ENCODE measurements at regions not wholly inside any gene's neighbourhood (a gene's known extent, or its start where the extent isn't known, plus 50 kb on each side); places are given as distances from the start of the nearest gene placed in this dataset.

DNA sequence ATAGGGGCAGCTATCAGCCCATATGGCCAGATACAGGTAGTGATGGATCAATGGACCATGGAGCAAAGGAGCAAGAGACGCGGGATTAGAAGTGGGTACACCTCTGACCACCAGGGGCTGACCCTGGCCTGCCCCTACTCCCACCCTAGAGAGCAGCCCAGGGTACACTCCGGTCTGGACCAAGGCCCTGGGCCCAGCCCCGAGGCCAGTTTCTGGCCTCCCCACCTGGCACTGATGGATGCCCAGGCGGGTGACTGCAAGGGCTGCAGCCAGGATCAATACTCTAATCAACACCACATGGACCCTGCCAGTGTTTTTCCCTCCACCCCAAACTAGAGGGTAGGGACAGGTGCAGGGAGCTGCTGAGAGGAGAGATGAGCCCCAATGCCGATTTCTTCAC, 74.1 kb upstream of the NECTIN1 start:
- Mint-ChIP-seq H3K27me3 (peaks cover 35% of the 10 kb centered on the region), H3K4me1 (no peaks in the 10 kb centered on the region), H3K36me3 (no peaks in the 10 kb centered on the region), H3K4me3 (no peak overlapping the region), H3K27ac (no peak overlapping the region), H3K9me3 (no peaks in the 10 kb centered on the region)
- no peak for ATAC-seq

GRCh38 chr11:119802670-119803069, 73.7 kb upstream of the NECTIN1 start:
- H3K4me3 Mint-ChIP-seq: no peak overlapping the region
- no peaks in the 10 kb centered on the region for H3K36me3 Mint-ChIP-seq
- no peak for ATAC-seq
- peaks cover 36% of the 10 kb centered on the region for H3K27me3 Mint-ChIP-seq
- no peaks in the 10 kb centered on the region for H3K9me3 Mint-ChIP-seq
- H3K4me1 Mint-ChIP-seq: no peaks in the 10 kb centered on the region
- no peak overlapping the region for H3K27ac Mint-ChIP-seq

- H3K27me3 Mint-ChIP-seq: peaks cover 56% of the 10 kb centered on the region
- no peak for ATAC-seq
- H3K9me3 Mint-ChIP-seq: no peaks in the 10 kb centered on the region
- no peaks in the 10 kb centered on the region for H3K36me3 Mint-ChIP-seq
- H3K27ac Mint-ChIP-seq: no peak overlapping the region
- no peaks in the 10 kb centered on the region for H3K4me1 Mint-ChIP-seq
- H3K4me3 Mint-ChIP-seq: no peak overlapping the region
Measured at GRCh38 chr11:119800619-119801018, 71.6 kb upstream of the NECTIN1 start.

- H3K27ac Mint-ChIP-seq: no peak overlapping the region
- no peak overlapping the region for H3K4me3 Mint-ChIP-seq
- H3K9me3 Mint-ChIP-seq: no peaks in the 10 kb centered on the region
- ATAC-seq: no peak
- H3K27me3 Mint-ChIP-seq: peaks cover 59% of the 10 kb centered on the region
- no peaks in the 10 kb centered on the region for H3K36me3 Mint-ChIP-seq
- no peaks in the 10 kb centered on the region for H3K4me1 Mint-ChIP-seq
Measured at GRCh38 chr11:119800171-119800570, 71.2 kb upstream of the NECTIN1 start.

DNA sequence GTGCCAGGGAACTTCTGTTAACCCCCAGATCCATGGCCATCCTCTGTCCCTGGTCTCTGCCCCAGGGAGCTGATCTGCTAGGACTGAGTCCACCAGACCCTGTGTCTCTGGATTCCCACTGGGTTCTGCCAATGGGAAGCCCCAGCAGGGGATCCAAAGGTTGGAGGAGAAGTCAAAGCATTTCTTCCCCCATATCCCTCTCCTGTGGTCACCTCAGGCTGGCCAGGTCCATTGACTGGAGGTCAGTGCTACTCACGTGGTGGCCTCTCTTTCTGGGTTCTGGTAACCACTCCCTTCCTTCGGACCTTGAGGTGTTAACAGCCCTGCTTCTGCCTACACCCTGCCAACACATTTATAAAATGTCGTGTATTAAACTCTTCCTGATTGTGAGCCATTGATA, 69.7 kb upstream of the NECTIN1 start:
- no peaks in the 10 kb centered on the region for H3K4me1 Mint-ChIP-seq
- H3K36me3 Mint-ChIP-seq: no peaks in the 10 kb centered on the region
- H3K4me3 Mint-ChIP-seq: no peak overlapping the region
- no peaks in the 10 kb centered on the region for H3K9me3 Mint-ChIP-seq
- no peak for ATAC-seq
- no peak overlapping the region for H3K27ac Mint-ChIP-seq
- H3K27me3 Mint-ChIP-seq: peaks cover 62% of the 10 kb centered on the region

GRCh38 chr11:119797736-119798135, 68.7 kb upstream of the NECTIN1 start:
- Mint-ChIP-seq H3K27ac (no peak overlapping the region), H3K4me1 (no peaks in the 10 kb centered on the region), H3K9me3 (no peaks in the 10 kb centered on the region), H3K4me3 (no peak overlapping the region), H3K27me3 (peaks cover 71% of the 10 kb centered on the region), H3K36me3 (no peaks in the 10 kb centered on the region)
- no peak for ATAC-seq

DNA sequence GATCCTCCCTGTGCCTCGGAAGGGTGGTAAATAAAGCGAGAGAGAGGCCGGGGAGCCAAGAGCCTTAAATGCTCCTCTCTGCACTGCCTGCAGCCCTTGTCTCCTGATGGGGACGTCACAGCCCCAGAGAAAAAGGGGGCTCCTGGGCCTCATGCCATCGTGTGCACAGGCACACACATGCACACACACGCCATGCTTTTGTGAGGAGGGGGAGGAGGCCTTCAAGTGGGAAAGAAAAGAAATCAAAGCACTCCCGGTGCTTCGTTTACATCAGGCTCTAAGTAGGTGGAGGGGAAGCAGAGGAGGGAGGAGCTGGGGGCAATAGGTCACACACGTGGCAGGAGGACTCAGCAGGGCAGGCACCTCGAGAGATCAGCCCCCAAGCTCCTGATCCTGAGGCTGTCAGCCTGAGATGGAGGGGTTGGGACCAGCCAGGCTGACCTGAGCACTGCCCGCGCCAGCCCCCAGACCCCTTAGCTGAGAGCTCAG, 68.2 kb upstream of the NECTIN1 start:
- Mint-ChIP-seq H3K36me3 (no peaks in the 10 kb centered on the region), H3K9me3 (no peaks in the 10 kb centered on the region), H3K27ac (no peak overlapping the region), H3K27me3 (peaks cover 74% of the 10 kb centered on the region), H3K4me3 (no peak overlapping the region), H3K4me1 (no peaks in the 10 kb centered on the region)
- no peak for ATAC-seq

DNA sequence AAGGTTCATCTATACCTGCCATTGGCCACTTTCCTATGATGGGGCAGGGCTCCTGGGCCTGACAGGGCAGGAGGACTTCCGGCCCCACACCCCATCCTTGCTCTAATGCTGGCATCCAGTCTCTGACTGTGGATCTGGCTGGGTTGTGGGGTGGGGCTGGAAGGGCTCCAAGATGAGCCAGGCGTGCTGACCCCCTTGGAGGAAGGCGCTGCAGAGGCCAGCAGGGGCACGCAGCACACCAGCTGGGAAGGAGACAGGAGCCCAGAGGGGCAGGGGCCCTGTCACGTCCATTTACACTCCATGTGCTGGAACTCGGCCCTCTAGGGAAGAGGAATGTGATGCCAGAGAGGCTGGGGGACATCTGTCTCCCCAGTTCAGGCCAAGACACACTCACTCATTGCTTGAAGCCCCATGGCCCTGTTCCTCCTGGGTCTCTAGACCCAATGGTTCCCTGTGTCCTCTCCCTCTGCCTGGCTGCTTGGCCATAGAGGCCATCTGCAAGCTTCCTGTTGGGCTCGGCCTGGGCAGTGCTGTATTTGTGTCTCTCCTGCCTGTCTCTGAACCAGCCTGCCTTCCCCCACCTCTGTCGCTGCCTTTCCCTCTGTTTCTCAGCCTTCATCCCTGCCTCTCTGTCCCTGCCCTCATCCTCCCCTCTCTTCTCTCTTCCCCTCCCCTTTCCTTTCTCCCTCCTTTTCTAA, 67.5 kb upstream of the NECTIN1 start:
- Mint-ChIP-seq H3K9me3 (no peaks in the 10 kb centered on the region), H3K4me1 (no peaks in the 10 kb centered on the region), H3K36me3 (no peaks in the 10 kb centered on the region), H3K27ac (no peak overlapping the region), H3K4me3 (no peak overlapping the region), H3K27me3 (peaks cover 70% of the 10 kb centered on the region)
- no peak for ATAC-seq

DNA sequence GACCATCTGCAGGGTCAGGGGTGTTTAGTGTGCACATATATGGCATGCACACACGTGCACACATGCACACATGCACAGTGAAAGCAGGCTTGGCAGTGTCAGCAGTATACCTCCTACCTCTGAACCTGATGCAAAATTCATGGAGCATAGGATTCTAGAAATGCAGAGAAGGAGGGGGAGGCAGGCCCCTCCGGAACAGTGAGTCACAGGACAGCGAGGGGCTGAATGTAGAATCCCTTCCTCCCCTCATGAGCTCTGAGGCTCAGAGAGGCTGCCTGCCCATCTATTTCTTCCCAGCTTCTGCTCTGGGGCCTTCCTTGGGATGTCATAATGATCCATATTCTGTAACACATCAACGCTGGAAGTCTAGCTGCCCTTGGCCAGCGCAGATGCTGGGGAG, 66.7 kb upstream of the NECTIN1 start:
- H3K4me3 Mint-ChIP-seq: no peak overlapping the region
- H3K9me3 Mint-ChIP-seq: no peaks in the 10 kb centered on the region
- peaks cover 66% of the 10 kb centered on the region for H3K27me3 Mint-ChIP-seq
- ATAC-seq: no peak
- no peak overlapping the region for H3K27ac Mint-ChIP-seq
- H3K4me1 Mint-ChIP-seq: no peaks in the 10 kb centered on the region
- no peaks in the 10 kb centered on the region for H3K36me3 Mint-ChIP-seq

DNA sequence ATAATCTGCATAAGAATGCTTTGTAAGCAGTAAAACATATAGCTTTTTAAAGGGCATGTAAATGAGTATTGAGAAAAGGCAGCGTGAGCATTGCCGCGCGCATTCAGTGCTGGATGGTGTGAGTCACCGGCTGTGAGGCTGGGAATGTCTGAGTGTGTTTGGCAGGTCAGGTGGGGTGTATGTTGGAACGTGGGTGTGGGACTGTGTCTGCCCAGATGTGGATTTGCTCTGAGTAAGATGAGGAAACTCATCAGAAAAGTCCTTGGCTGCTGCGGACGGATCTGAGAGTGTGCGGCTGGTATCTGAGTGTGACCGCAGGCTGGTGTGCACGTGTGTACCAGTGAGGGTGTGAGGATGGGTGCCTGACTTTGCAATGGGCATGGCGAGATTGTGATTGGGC, 66.2 kb upstream of the NECTIN1 start:
- Mint-ChIP-seq H3K4me1 (no peaks in the 10 kb centered on the region), H3K4me3 (no peak overlapping the region), H3K9me3 (no peaks in the 10 kb centered on the region), H3K27me3 (peaks cover 65% of the 10 kb centered on the region), H3K27ac (no peak overlapping the region), H3K36me3 (no peaks in the 10 kb centered on the region)
- ATAC-seq: no peak

- no peak overlapping the region for H3K27ac Mint-ChIP-seq
- ATAC-seq: no peak
- H3K9me3 Mint-ChIP-seq: no peaks in the 10 kb centered on the region
- H3K27me3 Mint-ChIP-seq: peaks cover 60% of the 10 kb centered on the region
- no peak overlapping the region for H3K4me3 Mint-ChIP-seq
- H3K36me3 Mint-ChIP-seq: no peaks in the 10 kb centered on the region
- H3K4me1 Mint-ChIP-seq: no peaks in the 10 kb centered on the region
Measured at GRCh38 chr11:119794756-119795155, 65.8 kb upstream of the NECTIN1 start.

GRCh38 chr11:119794141-119794665, 65.2 kb upstream of the NECTIN1 start:
- Mint-ChIP-seq H3K27me3 (peaks cover 57% of the 10 kb centered on the region), H3K9me3 (no peaks in the 10 kb centered on the region), H3K4me1 (no peaks in the 10 kb centered on the region), H3K36me3 (no peaks in the 10 kb centered on the region), H3K4me3 (no peak overlapping the region), H3K27ac (no peak overlapping the region)
- no peak for ATAC-seq

- Mint-ChIP-seq H3K9me3 (no peaks in the 10 kb centered on the region), H3K36me3 (no peaks in the 10 kb centered on the region), H3K27me3 (peaks cover 57% of the 10 kb centered on the region), H3K4me1 (no peaks in the 10 kb centered on the region), H3K27ac (no peak overlapping the region), H3K4me3 (no peak overlapping the region)
- no peak for ATAC-seq
Measured at GRCh38 chr11:119793335-119793984, 64.5 kb upstream of the NECTIN1 start.

GRCh38 chr11:119791701-119792151, 62.7 kb upstream of the NECTIN1 start:
- ATAC-seq: no peak
- peaks cover 62% of the 10 kb centered on the region for H3K27me3 Mint-ChIP-seq

DNA sequence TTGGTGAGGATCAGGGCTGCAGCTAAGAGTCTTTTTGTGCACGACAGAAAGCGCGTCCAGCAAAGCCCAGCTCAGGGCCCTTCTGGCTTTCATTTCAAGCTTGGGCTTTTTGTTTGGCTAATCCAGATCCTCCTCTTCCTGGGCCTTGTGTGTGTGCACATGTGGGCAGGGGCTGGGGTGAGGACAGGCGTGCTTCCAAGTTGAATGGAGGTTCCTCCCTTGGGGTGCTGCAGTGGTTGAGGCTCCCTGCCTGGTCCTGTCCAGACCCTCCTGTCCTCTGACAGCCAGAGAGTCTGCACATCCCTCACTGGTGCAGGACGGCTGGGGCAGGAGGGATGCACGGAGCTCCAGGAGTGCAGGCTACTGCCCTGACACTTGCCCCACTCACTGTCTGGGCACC, 62.0 kb upstream of the NECTIN1 start:
- no peak for ATAC-seq
- H3K27me3 Mint-ChIP-seq: peaks cover 55% of the 10 kb centered on the region
- no peak overlapping the region for H3K4me3 Mint-ChIP-seq
- no peak overlapping the region for H3K27ac Mint-ChIP-seq
- no peaks in the 10 kb centered on the region for H3K36me3 Mint-ChIP-seq
- no peaks in the 10 kb centered on the region for H3K4me1 Mint-ChIP-seq
- no peaks in the 10 kb centered on the region for H3K9me3 Mint-ChIP-seq

More at GRCh38 chr11:119791701-119792151, 62.7 kb upstream of the NECTIN1 start:
- no peak overlapping the region for H3K27ac Mint-ChIP-seq
- no peaks in the 10 kb centered on the region for H3K36me3 Mint-ChIP-seq
- no peaks in the 10 kb centered on the region for H3K4me1 Mint-ChIP-seq
- H3K9me3 Mint-ChIP-seq: no peaks in the 10 kb centered on the region
- H3K4me3 Mint-ChIP-seq: no peak overlapping the region

- no peak overlapping the region for H3K4me3 Mint-ChIP-seq
- H3K27me3 Mint-ChIP-seq: peaks cover 49% of the 10 kb centered on the region
- H3K27ac Mint-ChIP-seq: no peak overlapping the region
- H3K4me1 Mint-ChIP-seq: no peaks in the 10 kb centered on the region
- ATAC-seq: no peak
- H3K36me3 Mint-ChIP-seq: no peaks in the 10 kb centered on the region
- H3K9me3 Mint-ChIP-seq: no peaks in the 10 kb centered on the region
Measured at GRCh38 chr11:119790476-119790875, 61.5 kb upstream of the NECTIN1 start.

Data from stimulated activated memory B cell treated with anti-CD40 and anti-IgM and Interleukin-4, amounts not matched to agents 10 μg/mL and 1 μg/mL and 100 μg/mL, for 72 hours (primary cell).